ENCODE measurements at regions not wholly inside any gene's neighbourhood (a gene's known extent, or its start where the extent isn't known, plus 50 kb on each side); places are given as distances from the start of the nearest gene placed in this dataset.

DNA sequence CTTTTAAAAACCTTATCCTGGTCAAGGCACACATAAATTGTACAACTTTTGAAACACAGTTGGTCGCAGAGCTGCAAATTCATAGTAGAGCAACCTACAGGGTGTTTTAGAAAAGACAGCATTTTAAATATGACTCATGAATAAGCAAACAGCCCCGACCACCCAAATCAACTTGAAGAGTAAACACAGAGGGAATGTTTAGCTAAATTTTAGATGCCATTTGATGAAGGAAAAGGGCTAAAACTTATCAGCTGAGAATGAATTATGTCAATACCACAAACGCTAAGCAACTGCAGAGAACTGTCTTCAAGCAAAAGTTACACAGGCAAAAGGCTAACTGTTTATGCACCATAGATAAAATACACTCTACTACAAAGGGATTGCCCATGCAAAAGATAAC is 427.5 kb upstream of the PSMD7 start:
- TF ChIP-seq, protein P1, sequence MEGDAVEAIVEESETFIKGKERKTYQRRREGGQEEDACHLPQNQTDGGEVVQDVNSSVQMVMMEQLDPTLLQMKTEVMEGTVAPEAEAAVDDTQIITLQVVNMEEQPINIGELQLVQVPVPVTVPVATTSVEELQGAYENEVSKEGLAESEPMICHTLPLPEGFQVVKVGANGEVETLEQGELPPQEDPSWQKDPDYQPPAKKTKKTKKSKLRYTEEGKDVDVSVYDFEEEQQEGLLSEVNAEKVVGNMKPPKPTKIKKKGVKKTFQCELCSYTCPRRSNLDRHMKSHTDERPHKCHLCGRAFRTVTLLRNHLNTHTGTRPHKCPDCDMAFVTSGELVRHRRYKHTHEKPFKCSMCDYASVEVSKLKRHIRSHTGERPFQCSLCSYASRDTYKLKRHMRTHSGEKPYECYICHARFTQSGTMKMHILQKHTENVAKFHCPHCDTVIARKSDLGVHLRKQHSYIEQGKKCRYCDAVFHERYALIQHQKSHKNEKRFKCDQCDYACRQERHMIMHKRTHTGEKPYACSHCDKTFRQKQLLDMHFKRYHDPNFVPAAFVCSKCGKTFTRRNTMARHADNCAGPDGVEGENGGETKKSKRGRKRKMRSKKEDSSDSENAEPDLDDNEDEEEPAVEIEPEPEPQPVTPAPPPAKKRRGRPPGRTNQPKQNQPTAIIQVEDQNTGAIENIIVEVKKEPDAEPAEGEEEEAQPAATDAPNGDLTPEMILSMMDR (IDR thresholded peaks at IDR 0.05; ENCODE audit: low read length): no peak
- no peak for TF ChIP-seq EZH2 (IDR thresholded peaks at IDR 0.05; ENCODE audit: borderline replicate concordance, low read length)
